HG03135 (cell line): ENCODE measurements at regions not wholly inside any gene's neighbourhood (a gene's known extent, or its start where the extent isn't known, plus 50 kb on each side); places are given as distances from the start of the nearest gene placed in this dataset.

Source experiments
- ATAC-seq: cut with Tn5 transposase; IDR thresholded peaks from one replicate; pipeline ENCODE4 v1.9.1; 2021; ENCODE audit warnings: mild to moderate bottlenecking, moderate library complexity; ENCODE audit not compliant: unreplicated experiment

- no peak for ATAC-seq
Measured at GRCh38 chr2:16019617-16020351, 79.4 kb downstream of the MYCN start.

GRCh38 chr2:16019060-16019480 is 78.7 kb downstream of the MYCN start:
- no peak for ATAC-seq

GRCh38 chr2:16018277-16019059 is 78.1 kb downstream of the MYCN start:
- ATAC-seq: no peak

- ATAC-seq: no peak
Measured at GRCh38 chr2:16016282-16016681, 75.9 kb downstream of the MYCN start.

GRCh38 chr2:16015903-16016265 is 75.5 kb downstream of the MYCN start:
- no peak for ATAC-seq

- no peak for ATAC-seq
Measured at GRCh38 chr2:16015210-16015902, 75.0 kb downstream of the MYCN start.

- no peak for ATAC-seq
Measured at GRCh38 chr2:16014802-16015201, 74.5 kb downstream of the MYCN start.

GRCh38 chr2:16014041-16014787 is 73.9 kb downstream of the MYCN start:
- no peak for ATAC-seq

GRCh38 chr2:16013359-16013911 is 73.1 kb downstream of the MYCN start:
- no peak for ATAC-seq

- no peak for ATAC-seq
Measured at GRCh38 chr2:16012626-16013358, 72.4 kb downstream of the MYCN start.

- no peak for ATAC-seq
Measured at GRCh38 chr2:16012029-16012596, 71.8 kb downstream of the MYCN start.

GRCh38 chr2:16011621-16011960 is 71.2 kb downstream of the MYCN start:
- ATAC-seq: no peak

GRCh38 chr2:16010951-16011620 is 70.7 kb downstream of the MYCN start:
- no peak for ATAC-seq

- no peak for ATAC-seq
Measured at GRCh38 chr2:16010011-16010410, 69.7 kb downstream of the MYCN start.

- no peak for ATAC-seq
Measured at GRCh38 chr2:16009560-16009959, 69.2 kb downstream of the MYCN start.

- ATAC-seq: no peak
Measured at GRCh38 chr2:16008856-16009255, 68.5 kb downstream of the MYCN start.

GRCh38 chr2:16008331-16008850 is 68.0 kb downstream of the MYCN start:
- no peak for ATAC-seq

- ATAC-seq: no peak
Measured at GRCh38 chr2:16007167-16007934, 67.0 kb downstream of the MYCN start.
